GM19467 (cell line): ENCODE measurements at regions not wholly inside any gene's neighbourhood (a gene's known extent, or its start where the extent isn't known, plus 50 kb on each side); places are given as distances from the start of the nearest gene placed in this dataset.
"Not testable (repeated sequence)": the region's sequence is repeated elsewhere in the genome, so short reads cannot be mapped to it uniquely, and the experiment has no call there.

ENCODE experiments used
- ATAC-seq: cut with Tn5 transposase; IDR thresholded peaks from one replicate; pipeline ENCODE4 v1.9.1; 2021; ENCODE audit warnings: mild to moderate bottlenecking, moderate library complexity; ENCODE audit not compliant: unreplicated experiment

GRCh38 chr18:22563164-22563583, 145.5 kb upstream of the CTAGE1 start:
- ATAC-seq = no peak

GRCh38 chr18:22564036-22564435, 146.3 kb upstream of the CTAGE1 start:
- ATAC-seq = no peak

- no peak for ATAC-seq
These were observed 149.1 kb upstream of the CTAGE1 start for GRCh38 chr18:22566703-22567420.

- no peak for ATAC-seq
These were observed 150.1 kb upstream of the CTAGE1 start for GRCh38 chr18:22567794-22568193.

GRCh38 chr18:22570492-22570891, 152.8 kb upstream of the CTAGE1 start:
- no peak for ATAC-seq

GRCh38 chr18:22572341-22572740, 154.6 kb upstream of the CTAGE1 start:
- ATAC-seq = no peak

GRCh38 chr18:22579271-22579670, 161.6 kb upstream of the CTAGE1 start:
- no peak for ATAC-seq

DNA sequence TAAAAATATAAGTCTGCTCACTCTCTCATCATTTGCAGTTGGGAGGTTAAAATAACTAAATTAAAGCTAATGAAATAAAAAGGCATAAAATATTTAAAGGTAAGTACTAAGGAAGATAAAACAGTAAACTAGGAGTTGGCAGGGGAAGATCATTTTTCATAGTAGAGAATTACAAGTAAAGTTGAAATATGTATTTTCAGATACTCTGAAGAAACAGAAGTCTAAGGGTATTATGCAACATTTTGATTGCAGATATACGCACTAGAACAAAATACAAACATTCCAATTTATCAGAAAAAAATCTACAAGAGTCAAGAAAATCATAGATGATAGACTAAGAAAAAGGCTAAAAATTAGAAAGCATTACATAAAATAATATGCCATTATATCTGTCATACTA, 167.6 kb upstream of the CTAGE1 start:
- ATAC-seq = no peak

- ATAC-seq = no peak
These were observed 168.1 kb upstream of the CTAGE1 start for GRCh38 chr18:22585821-22586220.

- no peak for ATAC-seq
These were observed 173.5 kb upstream of the CTAGE1 start for GRCh38 chr18:22591222-22591621.

GRCh38 chr18:22594155-22594690, 176.5 kb upstream of the CTAGE1 start:
- ATAC-seq = no peak

DNA sequence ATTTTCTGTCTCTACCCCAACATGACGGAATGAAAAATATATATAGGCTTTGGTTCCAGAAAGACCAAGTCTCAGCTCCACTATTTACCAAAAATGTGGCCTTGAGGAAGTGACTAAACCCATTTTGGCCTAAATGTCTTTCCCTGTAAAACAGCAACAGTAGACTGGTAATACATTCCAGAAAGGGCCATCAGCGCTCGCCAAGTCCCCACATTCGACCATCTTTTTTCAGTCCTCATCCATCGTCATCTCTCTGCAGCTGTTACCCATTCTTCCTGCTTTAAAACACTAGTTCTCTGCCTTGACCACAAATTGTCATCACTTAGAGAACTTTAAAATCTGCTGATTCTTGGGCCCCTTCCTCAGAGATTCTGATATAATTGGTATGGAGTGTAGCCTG, 183.8 kb upstream of the CTAGE1 start:
- no peak for ATAC-seq

DNA sequence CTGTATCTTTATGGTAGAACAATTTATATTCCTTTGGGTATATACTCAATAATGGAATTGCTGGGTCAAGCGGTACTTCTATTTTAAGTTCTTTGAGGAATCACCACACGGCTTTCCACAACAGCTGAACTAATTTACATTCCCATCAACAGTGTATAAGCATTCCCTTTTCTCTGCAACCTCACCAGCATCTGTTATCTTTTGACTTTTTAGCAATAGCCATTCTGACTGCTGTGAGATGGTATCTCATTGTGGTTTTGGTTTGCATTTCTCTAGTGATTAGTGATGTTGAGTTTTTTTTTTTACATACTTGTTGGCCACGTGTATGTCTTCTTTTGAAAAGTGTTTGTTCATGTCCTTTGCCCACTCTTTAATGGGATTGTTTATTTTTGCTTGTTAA, 184.7 kb upstream of the CTAGE1 start:
- ATAC-seq = not testable (repeated sequence)

DNA sequence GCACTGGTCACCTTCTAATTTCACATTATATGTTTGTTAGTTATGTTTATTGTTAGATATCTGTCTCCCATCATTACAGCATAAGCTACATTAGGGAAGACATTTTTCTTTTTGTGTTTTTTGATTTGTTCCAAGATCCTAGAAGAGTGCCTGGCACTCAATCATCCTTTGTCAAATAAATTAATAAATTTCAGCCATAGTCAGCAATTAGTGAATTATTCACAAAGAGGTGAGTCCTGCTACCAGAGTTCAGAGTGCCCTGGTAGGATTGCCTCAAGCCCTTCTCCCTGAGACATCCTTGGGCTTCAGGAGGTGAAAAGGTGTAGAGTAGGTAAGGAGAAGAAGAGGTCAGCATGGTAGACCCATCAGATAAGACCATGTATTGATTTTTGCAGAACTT, 186.2 kb upstream of the CTAGE1 start:
- no peak for ATAC-seq

DNA sequence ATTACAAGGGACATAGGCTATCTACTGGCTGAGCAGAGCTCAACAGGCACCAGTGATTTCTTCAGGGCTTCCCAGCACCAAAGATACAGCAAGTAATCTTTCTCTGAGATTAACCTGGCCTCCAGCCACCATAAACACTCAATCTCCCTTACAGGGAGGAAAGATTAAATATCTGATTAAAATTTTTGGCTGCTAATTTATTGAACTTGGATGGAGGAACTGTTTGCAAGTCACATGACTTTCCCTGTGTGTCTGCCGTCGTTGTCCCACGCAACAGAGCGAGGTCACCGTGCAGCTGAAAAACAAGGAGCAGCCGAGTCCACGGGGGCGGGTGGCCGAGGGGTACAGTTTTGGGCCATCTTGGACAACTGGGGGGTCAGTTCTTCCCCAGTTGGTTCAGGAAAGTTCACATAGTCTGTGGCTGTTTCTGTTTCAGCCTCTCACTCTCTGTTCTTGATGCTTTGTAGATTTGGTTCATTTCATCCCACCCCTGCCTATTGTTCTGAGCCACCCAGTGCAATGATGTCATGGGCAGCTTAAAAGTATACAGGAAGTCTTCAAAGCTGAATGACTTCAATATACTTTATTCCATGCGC, 186.8 kb upstream of the CTAGE1 start:
- ATAC-seq = no peak

DNA sequence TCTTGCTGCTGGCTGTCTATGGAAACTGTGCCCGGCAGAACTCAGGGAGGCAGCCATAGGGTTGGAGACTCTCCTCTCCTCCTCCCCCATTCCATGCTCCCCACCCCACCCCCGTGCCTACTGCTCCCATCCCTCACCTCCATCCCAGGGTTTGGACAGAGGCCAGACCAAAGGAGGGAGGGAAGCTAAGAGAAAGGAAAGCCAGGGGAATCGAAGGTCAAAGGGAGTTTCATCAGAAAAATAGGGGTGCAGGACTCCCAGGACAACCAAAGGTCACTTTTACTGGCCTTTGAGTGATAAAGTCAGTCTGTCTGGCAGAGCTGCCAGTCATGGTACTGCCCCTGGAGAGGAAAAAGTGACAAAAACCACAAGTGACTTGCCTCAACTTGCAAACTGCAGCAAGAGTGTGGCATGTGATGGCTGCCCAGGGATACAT, 187.3 kb upstream of the CTAGE1 start:
- no peak for ATAC-seq

GRCh38 chr18:22605736-22606135, 188.0 kb upstream of the CTAGE1 start:
- ATAC-seq = no peak

DNA sequence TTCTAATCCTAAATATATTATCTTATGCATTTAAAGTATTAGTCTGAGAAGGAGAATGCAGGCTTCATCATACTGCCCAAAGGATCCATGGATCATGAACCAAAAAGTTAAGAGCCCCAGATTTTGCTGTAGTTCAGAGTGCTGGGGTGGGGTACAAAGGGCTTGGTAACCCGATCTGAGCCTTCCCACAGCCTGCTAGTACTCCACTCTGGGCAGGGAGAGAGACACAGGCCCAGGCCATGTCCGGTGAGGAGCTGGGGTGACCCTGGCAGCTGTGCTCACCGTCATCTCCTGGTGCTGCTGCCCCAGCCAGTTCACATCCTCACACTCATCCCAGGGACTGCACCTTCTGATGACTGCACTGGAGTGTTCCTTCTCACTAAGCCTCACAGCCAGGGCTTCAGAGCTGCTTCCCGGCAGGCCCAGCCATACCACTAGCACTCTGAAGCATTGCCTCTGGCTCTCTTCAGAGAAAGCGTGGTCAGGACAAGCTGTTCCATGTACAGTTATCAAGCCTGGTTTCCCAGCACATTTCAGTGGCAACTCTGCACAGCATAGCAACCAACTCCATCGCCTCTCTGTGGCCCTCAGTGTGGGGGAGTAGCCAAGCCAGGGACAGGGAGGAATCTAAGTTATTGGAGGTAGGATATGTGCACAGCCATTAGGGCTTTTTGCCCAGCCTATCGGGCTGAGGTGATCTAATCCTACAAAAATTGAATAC, 189.0 kb upstream of the CTAGE1 start:
- no peak for ATAC-seq

- no peak for ATAC-seq
These were observed 189.5 kb upstream of the CTAGE1 start for GRCh38 chr18:22607284-22607635.

GRCh38 chr18:22608847-22609246, 191.1 kb upstream of the CTAGE1 start:
- ATAC-seq = no peak

GRCh38 chr18:22609642-22610041, 191.9 kb upstream of the CTAGE1 start:
- ATAC-seq = no peak
